ENCODE measurements at regions not wholly inside any gene's neighbourhood (a gene's known extent, or its start where the extent isn't known, plus 50 kb on each side); places are given as distances from the start of the nearest gene placed in this dataset.

GRCh38 chrX:42269186-42269585 is 345.8 kb upstream of the CASK start:
- no peak for TF ChIP-seq CREB1 (IDR thresholded peaks at IDR 0.05; ENCODE audit: low read depth)
- no peak for TF ChIP-seq FOXM1 (IDR thresholded peaks at IDR 0.05; ENCODE audit: borderline replicate concordance, low read depth)
- TF ChIP-seq TAF1 (IDR thresholded peaks at IDR 0.05; ENCODE audit: low read depth) = no peak
- TF ChIP-seq RAD21 (IDR thresholded peaks at IDR 0.05; ENCODE audit: low read depth) = no peak
- TF ChIP-seq TEAD4 (IDR thresholded peaks at IDR 0.05) = no peak
- no peak for TF ChIP-seq REST (IDR thresholded peaks at IDR 0.05; ENCODE audit: low read depth)
- TF ChIP-seq CEBPB (IDR thresholded peaks at IDR 0.05) = no peak
- TF ChIP-seq NFIC (IDR thresholded peaks at IDR 0.05) = no peak

GRCh38 chrX:42260854-42261253 is 337.5 kb upstream of the CASK start:
- no peak for TF ChIP-seq YY1 (IDR thresholded peaks at IDR 0.05; ENCODE audit: low read depth)
- TF ChIP-seq TCF12 (IDR thresholded peaks at IDR 0.05; ENCODE audit: low read depth) = no peak
- TF ChIP-seq NFIC (IDR thresholded peaks at IDR 0.05) = no peak
- no peak for TF ChIP-seq CREB1 (IDR thresholded peaks at IDR 0.05; ENCODE audit: low read depth)
- no peak for TF ChIP-seq TAF1 (IDR thresholded peaks at IDR 0.05; ENCODE audit: low read depth)
- TF ChIP-seq REST (IDR thresholded peaks at IDR 0.05; ENCODE audit: low read depth) = no peak
- no peak for TF ChIP-seq CEBPB (IDR thresholded peaks at IDR 0.05)
- no peak for TF ChIP-seq MAX (IDR thresholded peaks at IDR 0.05)
- TF ChIP-seq EP300 (IDR thresholded peaks at IDR 0.05; ENCODE audit: borderline replicate concordance) = no peak
- TF ChIP-seq RAD21 (IDR thresholded peaks at IDR 0.05; ENCODE audit: low read depth) = no peak
- no peak for TF ChIP-seq EGR1 (IDR thresholded peaks at IDR 0.05)
- TF ChIP-seq ZBTB7A (IDR thresholded peaks at IDR 0.05; ENCODE audit: low read depth) = no peak
- no peak for TF ChIP-seq FOXM1 (IDR thresholded peaks at IDR 0.05; ENCODE audit: borderline replicate concordance, low read depth)
- no peak for TF ChIP-seq TEAD4 (IDR thresholded peaks at IDR 0.05)
- TF ChIP-seq USF1 (IDR thresholded peaks at IDR 0.05) = no peak

GRCh38 chrX:42248226-42248625 is 324.9 kb upstream of the CASK start:
- TF ChIP-seq EGR1 (IDR thresholded peaks at IDR 0.05) = no peak
- no peak for TF ChIP-seq CREB1 (IDR thresholded peaks at IDR 0.05; ENCODE audit: low read depth)
- no peak for TF ChIP-seq MAX (IDR thresholded peaks at IDR 0.05)
- TF ChIP-seq CEBPB (IDR thresholded peaks at IDR 0.05) = no peak
- no peak for TF ChIP-seq FOXM1 (IDR thresholded peaks at IDR 0.05; ENCODE audit: borderline replicate concordance, low read depth)
- no peak for TF ChIP-seq TAF1 (IDR thresholded peaks at IDR 0.05; ENCODE audit: low read depth)
- no peak for TF ChIP-seq NFIC (IDR thresholded peaks at IDR 0.05)
- no peak for TF ChIP-seq YY1 (IDR thresholded peaks at IDR 0.05; ENCODE audit: low read depth)
- TF ChIP-seq TCF12 (IDR thresholded peaks at IDR 0.05; ENCODE audit: low read depth) = no peak
- no peak for TF ChIP-seq ZBTB7A (IDR thresholded peaks at IDR 0.05; ENCODE audit: low read depth)
- TF ChIP-seq RAD21 (IDR thresholded peaks at IDR 0.05; ENCODE audit: low read depth) = no peak
- no peak for TF ChIP-seq TEAD4 (IDR thresholded peaks at IDR 0.05)
- no peak for TF ChIP-seq EP300 (IDR thresholded peaks at IDR 0.05; ENCODE audit: borderline replicate concordance)
- TF ChIP-seq REST (IDR thresholded peaks at IDR 0.05; ENCODE audit: low read depth) = no peak

GRCh38 chrX:42247241-42247640 is 323.9 kb upstream of the CASK start:
- TF ChIP-seq NFIC (IDR thresholded peaks at IDR 0.05) (no peak), EGR1 (IDR thresholded peaks at IDR 0.05) (no peak), CREB1 (IDR thresholded peaks at IDR 0.05; ENCODE audit: low read depth) (no peak), TCF12 (IDR thresholded peaks at IDR 0.05; ENCODE audit: low read depth) (no peak), USF1 (IDR thresholded peaks at IDR 0.05) (no peak), FOXM1 (IDR thresholded peaks at IDR 0.05; ENCODE audit: borderline replicate concordance, low read depth) (no peak), TEAD4 (IDR thresholded peaks at IDR 0.05) (no peak), TAF1 (IDR thresholded peaks at IDR 0.05; ENCODE audit: low read depth) (no peak), YY1 (IDR thresholded peaks at IDR 0.05; ENCODE audit: low read depth) (no peak), REST (IDR thresholded peaks at IDR 0.05; ENCODE audit: low read depth) (no peak), RAD21 (IDR thresholded peaks at IDR 0.05; ENCODE audit: low read depth) (no peak), MAX (IDR thresholded peaks at IDR 0.05) (no peak), CEBPB (IDR thresholded peaks at IDR 0.05) (no peak), ZBTB7A (IDR thresholded peaks at IDR 0.05; ENCODE audit: low read depth) (no peak), EP300 (IDR thresholded peaks at IDR 0.05; ENCODE audit: borderline replicate concordance) (no peak)
